Gastroesophageal sphincter (tissue), 3 donors: ENCODE measurements at regions not wholly inside any gene's neighbourhood (a gene's known extent, or its start where the extent isn't known, plus 50 kb on each side); places are given as distances from the start of the nearest gene placed in this dataset.

Source experiments
- EP300 ChIP-seq: sonication (generic); formaldehyde crosslinking; IDR thresholded peaks from one replicate; pipeline ENCODE4 v1.6.1; 2017; ENCODE audit warnings: antibody characterized with exemption, mild to moderate bottlenecking
- POLR2A ChIP-seq, 2 donors: fragments of 450-650 bp; IDR thresholded peaks; one replicate each; pipeline ENCODE4 v1.6.1; 2017; ENCODE audit warnings: antibody characterized with exemption in 2 of 2, mild to moderate bottlenecking in 2 of 2, moderate library complexity in 1 of 2
- POLR2AphosphoS5 ChIP-seq: sonication (generic); formaldehyde crosslinking; IDR thresholded peaks from one replicate; pipeline ENCODE4 v1.6.1; 2017; ENCODE audit warnings: antibody characterized with exemption
- TF ChIP-seq, protein P1 (sequence below), 4 experiments: fragments of 200-600 bp in 2 of 4; fragments of 450-650 bp in 2 of 4; sonication (generic) in 1 of 4; IDR thresholded peaks; one replicate each; pipeline ENCODE4 v1.5.1; 2017 to 2019; ENCODE audit warnings: antibody characterized with exemption in 4 of 4, mild to moderate bottlenecking in 2 of 4, moderate library complexity in 2 of 4

DNA sequence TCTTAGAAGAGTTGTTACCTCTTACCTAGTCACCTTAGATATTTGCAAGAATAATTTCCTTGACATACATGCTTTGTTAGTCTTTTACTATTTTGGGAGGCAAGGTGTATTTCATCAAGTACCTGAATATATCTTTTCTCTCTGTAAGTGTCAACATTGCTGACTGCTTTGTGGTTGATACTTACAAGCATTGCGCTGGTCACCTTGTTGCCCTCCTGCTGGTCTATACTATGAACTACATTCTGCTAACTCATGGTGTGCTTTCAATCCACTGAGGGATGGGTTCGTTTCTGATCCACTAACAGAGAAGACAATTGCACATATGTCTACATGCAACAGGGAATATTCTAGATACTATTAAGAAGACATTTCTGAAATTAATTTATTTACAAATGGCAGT, 837.8 kb upstream of the COBL start:
- TF ChIP-seq, protein P1, sequence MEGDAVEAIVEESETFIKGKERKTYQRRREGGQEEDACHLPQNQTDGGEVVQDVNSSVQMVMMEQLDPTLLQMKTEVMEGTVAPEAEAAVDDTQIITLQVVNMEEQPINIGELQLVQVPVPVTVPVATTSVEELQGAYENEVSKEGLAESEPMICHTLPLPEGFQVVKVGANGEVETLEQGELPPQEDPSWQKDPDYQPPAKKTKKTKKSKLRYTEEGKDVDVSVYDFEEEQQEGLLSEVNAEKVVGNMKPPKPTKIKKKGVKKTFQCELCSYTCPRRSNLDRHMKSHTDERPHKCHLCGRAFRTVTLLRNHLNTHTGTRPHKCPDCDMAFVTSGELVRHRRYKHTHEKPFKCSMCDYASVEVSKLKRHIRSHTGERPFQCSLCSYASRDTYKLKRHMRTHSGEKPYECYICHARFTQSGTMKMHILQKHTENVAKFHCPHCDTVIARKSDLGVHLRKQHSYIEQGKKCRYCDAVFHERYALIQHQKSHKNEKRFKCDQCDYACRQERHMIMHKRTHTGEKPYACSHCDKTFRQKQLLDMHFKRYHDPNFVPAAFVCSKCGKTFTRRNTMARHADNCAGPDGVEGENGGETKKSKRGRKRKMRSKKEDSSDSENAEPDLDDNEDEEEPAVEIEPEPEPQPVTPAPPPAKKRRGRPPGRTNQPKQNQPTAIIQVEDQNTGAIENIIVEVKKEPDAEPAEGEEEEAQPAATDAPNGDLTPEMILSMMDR (IDR thresholded peaks at IDR 0.05), result no peak
- TF ChIP-seq POLR2A (IDR thresholded peaks at IDR 0.05) (no peak), POLR2AphosphoS5 (no peak), EP300 (no peak)
